ENCODE measurements at regions not wholly inside any gene's neighbourhood (a gene's known extent, or its start where the extent isn't known, plus 50 kb on each side); places are given as distances from the start of the nearest gene placed in this dataset.

GRCh38 chr14:98993818-98994217 lies 278.2 kb downstream of the BCL11B start:
- Histone ChIP-seq H3K4me3 (ENCODE audit: low read depth in 1 of 2, low read length in 2 of 2) (no peak overlapping the region), H3K36me3 (ENCODE audit: control insufficient read depth in 1 of 2, insufficient read depth in 2 of 2, low read length in 2 of 2) (no peaks in the 10 kb centered on the region), H3K4me1 (ENCODE audit: control insufficient read depth in 1 of 2, insufficient read depth in 2 of 2, low read length in 2 of 2) (no peaks in the 10 kb centered on the region), H3K9me3 (ENCODE audit: control insufficient read depth in 1 of 2, low read length in 2 of 2) (no peaks in the 10 kb centered on the region), H3K27me3 (ENCODE audit: low read depth, low read length) (no peaks in the 10 kb centered on the region), H3K27ac (ENCODE audit: low read length) (no peak overlapping the region)

GRCh38 chr14:98994561-98994960 lies 277.4 kb downstream of the BCL11B start:
- Histone ChIP-seq H3K4me3 (ENCODE audit: low read depth in 1 of 2, low read length in 2 of 2) (no peak overlapping the region), H3K27ac (ENCODE audit: low read length) (no peak overlapping the region)

GRCh38 chr14:98997526-98998205 lies 274.3 kb downstream of the BCL11B start:
- no peak overlapping the region for H3K4me3 ChIP-seq (ENCODE audit: low read depth in 1 of 2, low read length in 2 of 2)
- H3K27me3 ChIP-seq (ENCODE audit: low read depth, low read length) = no peaks in the 10 kb centered on the region
- H3K27ac ChIP-seq (ENCODE audit: low read length) = no peak overlapping the region
- no peaks in the 10 kb centered on the region for H3K9me3 ChIP-seq (ENCODE audit: control insufficient read depth in 1 of 2, low read length in 2 of 2)
- no peaks in the 10 kb centered on the region for H3K4me1 ChIP-seq (ENCODE audit: control insufficient read depth in 1 of 2, insufficient read depth in 2 of 2, low read length in 2 of 2)
- no peaks in the 10 kb centered on the region for H3K36me3 ChIP-seq (ENCODE audit: control insufficient read depth in 1 of 2, insufficient read depth in 2 of 2, low read length in 2 of 2)

More at GRCh38 chr14:98994561-98994960, 277.4 kb downstream of the BCL11B start:
- Histone ChIP-seq H3K4me1 (ENCODE audit: control insufficient read depth in 1 of 2, insufficient read depth in 2 of 2, low read length in 2 of 2) (no peaks in the 10 kb centered on the region), H3K36me3 (ENCODE audit: control insufficient read depth in 1 of 2, insufficient read depth in 2 of 2, low read length in 2 of 2) (no peaks in the 10 kb centered on the region), H3K9me3 (ENCODE audit: control insufficient read depth in 1 of 2, low read length in 2 of 2) (no peaks in the 10 kb centered on the region), H3K27me3 (ENCODE audit: low read depth, low read length) (no peaks in the 10 kb centered on the region)

GRCh38 chr14:98999345-98999744 lies 272.7 kb downstream of the BCL11B start:
- Histone ChIP-seq H3K4me1 (ENCODE audit: control insufficient read depth in 1 of 2, insufficient read depth in 2 of 2, low read length in 2 of 2) (no peaks in the 10 kb centered on the region), H3K36me3 (ENCODE audit: control insufficient read depth in 1 of 2, insufficient read depth in 2 of 2, low read length in 2 of 2) (no peaks in the 10 kb centered on the region), H3K27me3 (ENCODE audit: low read depth, low read length) (no peaks in the 10 kb centered on the region), H3K9me3 (ENCODE audit: control insufficient read depth in 1 of 2, low read length in 2 of 2) (no peaks in the 10 kb centered on the region), H3K27ac (ENCODE audit: low read length) (no peak overlapping the region), H3K4me3 (ENCODE audit: low read depth in 1 of 2, low read length in 2 of 2) (no peak overlapping the region)

- H3K9me3 ChIP-seq (ENCODE audit: control insufficient read depth in 1 of 2, low read length in 2 of 2) = no peaks in the 10 kb centered on the region
- no peak overlapping the region for H3K27ac ChIP-seq (ENCODE audit: low read length)
- H3K36me3 ChIP-seq (ENCODE audit: control insufficient read depth in 1 of 2, insufficient read depth in 2 of 2, low read length in 2 of 2) = no peaks in the 10 kb centered on the region
- no peaks in the 10 kb centered on the region for H3K27me3 ChIP-seq (ENCODE audit: low read depth, low read length)
- no peak overlapping the region for H3K4me3 ChIP-seq (ENCODE audit: low read depth in 1 of 2, low read length in 2 of 2)
- no peaks in the 10 kb centered on the region for H3K4me1 ChIP-seq (ENCODE audit: control insufficient read depth in 1 of 2, insufficient read depth in 2 of 2, low read length in 2 of 2)
Measured at GRCh38 chr14:98999901-99000300, 272.1 kb downstream of the BCL11B start.

GRCh38 chr14:99001241-99001640 lies 270.8 kb downstream of the BCL11B start:
- H3K27me3 ChIP-seq (ENCODE audit: low read depth, low read length) = no peaks in the 10 kb centered on the region
- no peaks in the 10 kb centered on the region for H3K9me3 ChIP-seq (ENCODE audit: control insufficient read depth in 1 of 2, low read length in 2 of 2)
- no peaks in the 10 kb centered on the region for H3K36me3 ChIP-seq (ENCODE audit: control insufficient read depth in 1 of 2, insufficient read depth in 2 of 2, low read length in 2 of 2)
- no peak overlapping the region for H3K27ac ChIP-seq (ENCODE audit: low read length)
- H3K4me3 ChIP-seq (ENCODE audit: low read depth in 1 of 2, low read length in 2 of 2) = no peak overlapping the region
- no peaks in the 10 kb centered on the region for H3K4me1 ChIP-seq (ENCODE audit: control insufficient read depth in 1 of 2, insufficient read depth in 2 of 2, low read length in 2 of 2)

GRCh38 chr14:99003646-99004045 lies 268.4 kb downstream of the BCL11B start:
- H3K27ac ChIP-seq (ENCODE audit: low read length) = no peak overlapping the region
- H3K36me3 ChIP-seq (ENCODE audit: control insufficient read depth in 1 of 2, insufficient read depth in 2 of 2, low read length in 2 of 2) = no peaks in the 10 kb centered on the region
- no peak overlapping the region for H3K4me3 ChIP-seq (ENCODE audit: low read depth in 1 of 2, low read length in 2 of 2)
- no peaks in the 10 kb centered on the region for H3K4me1 ChIP-seq (ENCODE audit: control insufficient read depth in 1 of 2, insufficient read depth in 2 of 2, low read length in 2 of 2)
- no peaks in the 10 kb centered on the region for H3K9me3 ChIP-seq (ENCODE audit: control insufficient read depth in 1 of 2, low read length in 2 of 2)
- H3K27me3 ChIP-seq (ENCODE audit: low read depth, low read length) = no peaks in the 10 kb centered on the region

GRCh38 chr14:99004112-99004511 lies 267.9 kb downstream of the BCL11B start:
- Histone ChIP-seq H3K27ac (ENCODE audit: low read length) (no peak overlapping the region), H3K36me3 (ENCODE audit: control insufficient read depth in 1 of 2, insufficient read depth in 2 of 2, low read length in 2 of 2) (no peaks in the 10 kb centered on the region), H3K27me3 (ENCODE audit: low read depth, low read length) (no peaks in the 10 kb centered on the region), H3K4me3 (ENCODE audit: low read depth in 1 of 2, low read length in 2 of 2) (no peak overlapping the region), H3K9me3 (ENCODE audit: control insufficient read depth in 1 of 2, low read length in 2 of 2) (no peaks in the 10 kb centered on the region), H3K4me1 (ENCODE audit: control insufficient read depth in 1 of 2, insufficient read depth in 2 of 2, low read length in 2 of 2) (no peaks in the 10 kb centered on the region)

GRCh38 chr14:99006276-99006675 lies 265.7 kb downstream of the BCL11B start:
- no peaks in the 10 kb centered on the region for H3K9me3 ChIP-seq (ENCODE audit: control insufficient read depth in 1 of 2, low read length in 2 of 2)
- H3K27me3 ChIP-seq (ENCODE audit: low read depth, low read length) = no peaks in the 10 kb centered on the region
- H3K4me1 ChIP-seq (ENCODE audit: control insufficient read depth in 1 of 2, insufficient read depth in 2 of 2, low read length in 2 of 2) = no peaks in the 10 kb centered on the region
- no peak overlapping the region for H3K4me3 ChIP-seq (ENCODE audit: low read depth in 1 of 2, low read length in 2 of 2)
- no peaks in the 10 kb centered on the region for H3K36me3 ChIP-seq (ENCODE audit: control insufficient read depth in 1 of 2, insufficient read depth in 2 of 2, low read length in 2 of 2)
- H3K27ac ChIP-seq (ENCODE audit: low read length) = no peak overlapping the region

- Histone ChIP-seq H3K4me3 (ENCODE audit: low read depth in 1 of 2, low read length in 2 of 2) (no peak overlapping the region), H3K27me3 (ENCODE audit: low read depth, low read length) (no peaks in the 10 kb centered on the region), H3K9me3 (ENCODE audit: control insufficient read depth in 1 of 2, low read length in 2 of 2) (no peaks in the 10 kb centered on the region), H3K4me1 (ENCODE audit: control insufficient read depth in 1 of 2, insufficient read depth in 2 of 2, low read length in 2 of 2) (no peaks in the 10 kb centered on the region), H3K36me3 (ENCODE audit: control insufficient read depth in 1 of 2, insufficient read depth in 2 of 2, low read length in 2 of 2) (no peaks in the 10 kb centered on the region), H3K27ac (ENCODE audit: low read length) (no peak overlapping the region)
Measured at GRCh38 chr14:99007795-99008194, 264.2 kb downstream of the BCL11B start.

GRCh38 chr14:99009871-99010270 lies 262.1 kb downstream of the BCL11B start:
- Histone ChIP-seq H3K4me3 (ENCODE audit: low read depth in 1 of 2, low read length in 2 of 2) (no peak overlapping the region), H3K9me3 (ENCODE audit: control insufficient read depth in 1 of 2, low read length in 2 of 2) (no peaks in the 10 kb centered on the region), H3K4me1 (ENCODE audit: control insufficient read depth in 1 of 2, insufficient read depth in 2 of 2, low read length in 2 of 2) (no peaks in the 10 kb centered on the region), H3K36me3 (ENCODE audit: control insufficient read depth in 1 of 2, insufficient read depth in 2 of 2, low read length in 2 of 2) (no peaks in the 10 kb centered on the region), H3K27me3 (ENCODE audit: low read depth, low read length) (no peaks in the 10 kb centered on the region), H3K27ac (ENCODE audit: low read length) (no peak overlapping the region)

GRCh38 chr14:99011385-99011784 lies 260.6 kb downstream of the BCL11B start:
- H3K27ac ChIP-seq (ENCODE audit: low read length) = no peak overlapping the region
- H3K4me1 ChIP-seq (ENCODE audit: control insufficient read depth in 1 of 2, insufficient read depth in 2 of 2, low read length in 2 of 2) = no peaks in the 10 kb centered on the region
- H3K36me3 ChIP-seq (ENCODE audit: control insufficient read depth in 1 of 2, insufficient read depth in 2 of 2, low read length in 2 of 2) = no peaks in the 10 kb centered on the region
- no peak overlapping the region for H3K4me3 ChIP-seq (ENCODE audit: low read depth in 1 of 2, low read length in 2 of 2)
- H3K9me3 ChIP-seq (ENCODE audit: control insufficient read depth in 1 of 2, low read length in 2 of 2) = no peaks in the 10 kb centered on the region
- H3K27me3 ChIP-seq (ENCODE audit: low read depth, low read length) = no peaks in the 10 kb centered on the region

Data from muscle layer of duodenum (tissue), 2 donors.